ENCODE measurements at regions not wholly inside any gene's neighbourhood (a gene's known extent, or its start where the extent isn't known, plus 50 kb on each side); places are given as distances from the start of the nearest gene placed in this dataset.
"Not testable (repeated sequence)": the region's sequence is repeated elsewhere in the genome, so short reads cannot be mapped to it uniquely, and the experiment has no call there.

DNA sequence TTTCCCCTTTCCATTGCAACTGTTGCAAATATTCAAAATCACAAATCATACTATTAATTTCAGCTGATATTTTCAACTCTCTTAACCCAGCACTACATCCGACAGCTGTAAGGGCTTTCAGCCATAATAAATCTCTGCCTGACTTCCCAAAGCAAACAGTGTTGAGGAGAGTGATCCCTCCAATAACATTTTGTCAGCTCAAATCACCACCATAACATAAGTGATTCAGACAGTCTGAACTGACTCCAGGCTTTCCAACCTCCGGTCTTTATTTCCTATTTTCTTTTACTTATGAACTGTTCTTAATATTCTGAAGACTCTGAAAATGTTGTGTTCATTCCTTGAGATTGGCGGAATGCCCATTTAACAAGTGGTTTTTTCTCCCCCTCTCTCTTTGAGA lies 1085.9 kb downstream of the GATA3 start:
- no peak for DNase-seq (ENCODE audit: low spot score)

DNA sequence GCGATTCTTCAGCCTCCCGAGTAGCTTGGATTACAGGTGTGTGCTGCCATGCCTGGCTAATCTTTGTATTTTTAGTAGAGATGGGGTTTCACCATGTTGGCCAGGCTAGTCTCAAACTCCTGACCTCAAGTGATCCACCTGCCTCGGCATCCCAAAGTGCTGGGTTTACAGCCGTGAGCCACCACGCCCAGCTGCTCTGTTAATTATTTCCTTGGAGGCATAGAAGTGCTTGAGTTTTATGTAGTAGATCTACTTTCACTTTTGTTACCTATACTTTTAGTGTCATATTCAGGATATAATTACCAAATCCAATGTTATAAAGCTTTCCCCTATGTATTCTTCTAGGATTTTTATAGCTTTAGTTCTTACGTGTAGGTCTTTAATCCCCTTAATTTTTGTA lies 1093.0 kb downstream of the GATA3 start:
- no peak for DNase-seq (ENCODE audit: low spot score)

DNA sequence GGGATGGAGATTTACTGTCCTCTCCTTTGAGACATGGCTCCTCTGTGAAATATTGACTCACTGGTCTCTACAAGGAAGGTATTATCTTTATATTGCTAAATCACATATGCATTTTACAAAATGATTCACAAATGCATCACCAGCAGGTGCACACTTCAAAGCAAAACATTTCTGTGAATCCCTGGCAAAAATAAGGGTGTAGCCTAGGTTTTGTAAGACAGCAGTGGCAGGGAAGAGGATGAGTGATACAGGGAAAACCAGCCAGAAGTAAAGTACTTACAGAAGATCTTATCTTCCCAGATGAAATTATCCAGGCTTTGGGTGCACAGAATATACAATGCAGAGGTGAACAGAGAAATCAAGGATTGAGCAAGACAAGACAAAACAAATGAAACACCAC lies 1094.6 kb downstream of the GATA3 start:
- DNase-seq (ENCODE audit: low spot score), result no peak

DNA sequence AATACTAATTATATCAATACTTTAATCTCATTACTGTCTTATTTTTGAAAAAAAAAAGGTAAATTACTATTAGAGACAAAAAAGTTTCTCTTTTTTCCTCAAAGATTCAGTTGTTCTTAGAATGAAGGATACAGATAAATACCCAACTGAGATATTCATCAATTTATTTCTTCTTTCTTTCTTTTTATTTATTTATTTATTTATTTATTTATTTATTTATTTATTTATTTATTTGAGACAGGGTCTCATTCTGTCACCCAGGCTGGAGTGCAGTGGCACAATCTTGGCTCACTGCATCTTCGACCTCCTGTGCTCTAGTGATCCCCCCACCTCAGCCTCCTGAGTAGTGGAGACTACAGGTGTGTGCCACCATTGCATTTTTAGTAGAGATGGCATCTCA lies 1098.6 kb downstream of the GATA3 start:
- not testable (repeated sequence) for DNase-seq (ENCODE audit: low spot score)

DNA sequence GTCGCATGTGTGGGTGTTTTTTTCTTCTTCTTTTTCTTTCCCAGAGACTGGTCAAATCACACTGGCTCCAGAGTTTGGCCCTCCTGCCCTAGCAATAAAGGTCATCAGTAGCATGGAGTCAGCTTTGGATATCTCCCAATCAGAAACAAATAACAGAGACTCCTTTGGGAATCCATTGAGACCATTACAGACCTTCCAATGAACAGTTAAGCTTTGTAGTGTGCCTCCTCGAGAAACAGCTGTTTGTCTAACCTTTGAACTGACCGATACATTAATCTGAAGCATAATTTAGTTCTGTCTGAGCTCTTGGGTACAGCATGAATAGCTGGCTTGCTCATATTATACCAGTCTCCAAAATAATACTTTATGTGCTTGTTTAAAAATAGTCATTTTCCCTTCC lies 1103.2 kb downstream of the GATA3 start:
- DNase-seq (ENCODE audit: low spot score), result no peak

DNA sequence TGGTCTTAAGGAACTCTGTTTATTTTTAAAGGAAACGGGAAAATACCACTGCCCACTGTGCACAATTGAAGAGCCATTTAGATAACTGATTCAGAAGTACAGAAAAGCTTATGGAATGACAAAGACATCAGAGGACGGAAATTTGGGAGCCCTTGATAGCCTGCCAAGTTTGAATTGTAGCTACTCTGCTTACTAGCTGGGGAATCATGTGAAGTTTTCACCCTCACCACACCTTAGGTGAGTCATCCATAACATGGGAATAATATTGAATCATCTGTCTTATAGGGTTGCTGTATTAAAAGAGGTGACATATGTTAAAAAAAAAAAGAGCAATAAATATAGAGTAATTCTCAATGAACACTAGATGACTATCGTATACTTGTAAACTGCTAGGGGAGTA lies 1104.2 kb downstream of the GATA3 start:
- no peak for DNase-seq (ENCODE audit: low spot score)

DNA sequence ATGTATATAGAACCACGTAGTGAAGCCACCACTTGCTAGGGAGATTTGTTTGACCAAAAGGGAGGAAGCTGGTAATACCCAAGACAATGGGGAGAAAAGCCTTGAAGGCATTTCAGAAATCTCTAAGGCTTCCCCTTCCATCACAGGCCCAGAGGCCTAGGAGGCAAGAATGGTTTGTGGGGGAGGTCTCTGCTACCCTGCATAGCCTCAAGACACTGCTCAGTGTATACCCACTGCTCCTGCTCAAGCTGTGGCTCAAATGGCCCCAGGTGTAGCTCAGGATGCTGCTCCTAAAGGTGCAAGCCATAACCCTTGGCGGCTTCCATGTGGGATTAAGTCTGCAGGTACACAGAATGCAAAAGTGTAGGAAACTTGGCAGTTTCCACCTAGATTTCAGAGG lies 1105.8 kb downstream of the GATA3 start:
- DNase-seq (ENCODE audit: low spot score), result no peak

DNA sequence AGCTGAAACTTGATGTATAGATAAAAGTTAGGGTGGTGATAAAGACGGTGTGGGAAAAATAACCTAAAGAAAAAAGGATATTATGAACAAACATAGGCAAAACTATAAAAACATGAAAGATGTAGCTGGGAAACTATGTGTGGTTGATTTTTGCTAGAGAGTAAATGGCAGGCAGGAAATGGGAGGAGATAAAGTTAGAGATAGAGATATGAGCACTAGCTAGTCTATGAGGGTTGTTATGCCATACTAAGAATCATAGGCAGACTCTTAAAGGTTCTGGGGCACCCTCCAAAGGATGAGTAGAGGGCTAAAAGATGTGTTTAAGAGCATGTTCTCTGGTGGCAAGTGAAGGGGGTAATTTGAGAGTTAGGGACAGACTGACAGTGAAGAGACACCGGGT lies 1109.2 kb downstream of the GATA3 start:
- DNase-seq (ENCODE audit: low spot score), result no peak

DNA sequence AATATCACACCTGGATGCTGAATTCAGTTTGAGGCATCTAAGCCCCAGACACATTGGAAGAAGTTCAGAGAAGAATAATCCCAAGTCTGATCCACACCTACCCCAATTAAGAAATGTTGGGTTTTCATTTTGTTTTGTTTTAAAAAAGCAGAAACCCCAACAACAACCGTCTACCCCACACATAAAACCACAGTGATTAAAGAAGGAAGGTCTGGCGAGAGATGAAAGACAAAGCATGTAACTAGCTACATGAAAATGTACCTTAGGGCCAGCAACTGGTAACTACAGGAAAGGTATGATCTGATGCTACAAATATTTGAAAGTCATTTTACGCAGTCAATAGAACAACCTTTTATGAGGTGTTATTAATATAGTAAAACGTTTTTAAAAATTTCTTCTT lies 1112.3 kb downstream of the GATA3 start:
- no peak for DNase-seq (ENCODE audit: low spot score)

DNA sequence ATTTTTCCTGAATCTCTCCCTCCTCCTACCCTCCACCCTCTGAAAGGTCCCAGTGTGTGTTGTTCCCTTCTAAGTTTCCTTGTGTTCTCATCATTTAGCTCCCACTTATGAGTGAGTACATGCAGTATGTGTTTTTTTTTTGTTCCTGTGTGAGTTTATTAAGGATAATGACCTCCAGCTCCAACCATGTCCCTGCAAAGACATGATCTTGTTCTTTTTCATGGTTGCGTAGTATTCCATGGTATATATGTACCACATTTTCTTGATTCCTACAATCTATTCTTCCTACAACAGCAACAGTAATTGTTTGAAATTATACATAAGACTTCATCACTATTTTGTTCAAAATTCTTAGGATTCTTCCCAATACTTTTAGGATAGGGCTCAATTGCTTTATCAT lies 1117.8 kb downstream of the GATA3 start:
- no peak for DNase-seq (ENCODE audit: low spot score)

DNA sequence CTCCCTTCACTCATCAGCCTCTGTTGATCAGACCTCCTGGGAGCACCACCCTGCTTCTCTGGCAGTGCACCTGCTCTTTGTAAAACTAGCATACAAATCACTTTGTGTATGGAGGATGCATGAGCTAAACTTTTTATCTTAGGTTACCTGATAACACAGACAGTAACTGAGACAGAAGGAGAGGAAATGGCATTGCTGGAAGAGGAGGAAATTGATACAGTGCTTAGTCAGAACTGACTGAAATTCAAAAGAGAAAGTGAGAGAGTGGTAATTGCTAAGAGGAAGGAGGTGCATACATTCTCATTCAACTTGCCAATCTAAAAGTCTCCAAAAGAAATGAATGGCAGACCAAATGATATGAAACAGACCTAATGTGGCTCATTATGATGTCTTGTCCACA lies 1120.7 kb downstream of the GATA3 start:
- DNase-seq (ENCODE audit: low spot score), result no peak

DNA sequence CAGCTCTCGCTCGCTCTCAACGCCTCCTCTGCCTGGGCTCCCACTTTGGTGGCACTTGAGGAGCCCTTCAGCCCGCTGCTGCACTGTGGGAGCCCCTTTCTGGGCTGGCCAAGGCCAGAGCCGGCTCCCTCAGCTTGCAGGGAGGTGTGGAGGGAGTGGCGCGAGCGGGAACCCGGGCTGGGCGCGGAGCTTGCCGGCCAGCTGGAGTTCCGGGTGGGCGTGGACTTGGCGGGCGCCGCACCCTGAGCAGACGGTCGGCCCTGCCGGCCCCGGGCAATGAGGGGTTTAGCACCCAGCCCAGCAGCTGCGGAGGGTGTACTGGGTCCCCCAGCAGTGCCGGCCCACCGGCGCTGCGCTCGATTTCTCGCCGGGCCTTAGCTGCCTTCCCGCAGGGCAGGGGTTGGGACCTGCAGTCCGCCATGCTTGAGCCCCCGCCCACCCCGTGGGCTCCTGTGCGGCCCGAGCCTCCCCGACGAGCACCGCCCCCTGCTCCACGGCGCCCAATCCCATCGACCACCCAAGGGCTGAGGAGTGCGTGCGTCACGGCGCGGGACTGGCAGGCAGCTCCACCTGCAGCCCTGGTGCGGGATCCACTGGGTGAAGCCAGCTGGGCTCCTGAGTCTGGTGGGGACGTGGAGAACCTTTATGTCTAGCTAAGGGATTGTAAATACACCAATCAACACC lies 1128.9 kb downstream of the GATA3 start:
- not testable (repeated sequence) for DNase-seq (ENCODE audit: low spot score)

DNA sequence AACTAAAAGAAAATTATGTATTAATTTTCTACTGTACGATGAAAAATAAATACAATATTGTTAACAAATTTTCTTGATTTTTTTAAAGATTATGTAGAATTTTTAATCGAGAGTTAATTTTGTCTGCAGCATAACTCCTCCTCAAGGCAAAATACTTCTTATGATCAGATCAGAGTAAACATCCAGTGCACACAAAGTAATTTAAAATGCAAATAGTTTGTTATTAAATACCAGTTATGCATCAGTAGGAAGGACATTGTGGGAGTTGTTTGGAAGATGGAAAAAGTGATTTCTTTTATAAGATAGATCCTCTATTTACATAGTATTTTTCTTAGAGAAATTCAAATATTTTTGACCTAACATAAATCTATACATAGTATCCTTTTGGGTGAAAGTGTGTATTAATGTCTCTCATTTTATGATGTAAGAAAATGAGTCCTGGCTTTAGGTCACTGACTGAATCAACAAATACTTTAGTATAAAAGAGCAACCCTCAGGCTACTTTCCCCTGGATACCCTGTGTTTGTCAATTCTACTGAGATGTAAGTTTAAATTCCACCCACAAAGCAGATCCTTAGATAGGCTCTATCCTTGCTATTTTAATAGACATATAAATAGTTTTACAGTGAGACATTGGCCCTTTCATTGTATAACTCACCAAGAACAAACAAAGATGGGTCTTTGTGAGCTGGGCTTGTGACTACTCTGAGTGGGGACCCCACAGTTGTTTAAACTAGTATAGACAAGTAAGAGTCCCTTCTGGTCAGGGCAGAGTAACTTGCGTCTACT lies 1133.7 kb downstream of the GATA3 start:
- DNase-seq (ENCODE audit: low spot score), result no peak

DNA sequence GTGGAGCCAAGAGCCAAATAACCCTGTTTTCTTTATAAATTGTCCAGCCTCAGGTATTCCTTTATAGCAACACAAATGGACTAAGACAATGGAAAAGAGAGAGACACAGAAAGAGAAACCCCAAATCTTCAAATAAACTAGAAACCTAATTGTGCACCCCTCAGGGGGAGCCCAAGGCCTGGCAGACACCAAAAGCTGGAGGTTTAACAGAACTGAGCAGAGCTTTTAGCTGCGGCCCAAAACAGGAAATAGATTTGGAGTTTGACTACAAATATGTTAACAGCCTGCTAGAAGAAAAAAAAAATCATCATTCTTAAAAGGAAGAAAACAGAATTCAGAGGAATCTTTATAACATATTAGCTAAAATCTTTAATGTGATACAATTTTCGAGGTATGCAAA lies 1135.0 kb downstream of the GATA3 start:
- DNase-seq (ENCODE audit: low spot score), result no peak

DNA sequence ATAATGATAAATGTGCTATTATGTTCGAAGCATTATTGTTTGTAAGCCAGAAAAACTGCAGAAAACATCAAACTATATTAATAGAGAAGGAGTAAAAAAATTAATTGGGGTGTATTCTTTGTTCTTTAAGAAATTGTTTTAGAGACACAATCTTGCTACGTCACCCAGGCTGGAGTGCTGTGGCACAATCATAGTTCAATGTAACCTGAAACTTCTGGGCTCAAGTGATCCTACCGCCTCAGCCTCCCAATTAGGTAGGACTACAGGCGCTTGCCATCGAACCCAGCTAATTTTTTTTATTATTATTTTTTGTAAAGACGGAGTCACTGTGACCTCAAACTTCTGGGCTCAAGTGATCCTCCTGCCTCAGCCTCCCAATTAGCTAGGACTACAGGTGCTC lies 1138.6 kb downstream of the GATA3 start:
- DNase-seq (ENCODE audit: low spot score), result no peak

DNA sequence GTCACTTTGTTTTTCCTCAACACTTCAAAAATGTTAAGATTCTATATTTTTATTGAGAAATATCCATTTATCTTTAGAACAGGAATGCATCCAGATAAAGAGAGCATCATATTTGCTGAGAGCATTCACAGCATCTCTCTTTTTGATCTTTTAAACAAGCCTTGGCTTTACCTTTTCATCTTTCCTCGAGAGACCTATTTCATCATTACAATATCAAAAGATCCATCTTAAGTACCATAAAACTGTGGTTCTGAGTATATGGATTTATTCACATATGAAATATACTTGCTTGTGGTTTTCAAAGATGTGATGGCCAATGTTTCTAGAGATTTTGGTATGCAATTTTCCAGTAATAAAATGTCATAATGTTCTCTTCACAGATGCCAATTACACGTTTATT lies 1140.9 kb downstream of the GATA3 start:
- no peak for DNase-seq (ENCODE audit: low spot score)

DNA sequence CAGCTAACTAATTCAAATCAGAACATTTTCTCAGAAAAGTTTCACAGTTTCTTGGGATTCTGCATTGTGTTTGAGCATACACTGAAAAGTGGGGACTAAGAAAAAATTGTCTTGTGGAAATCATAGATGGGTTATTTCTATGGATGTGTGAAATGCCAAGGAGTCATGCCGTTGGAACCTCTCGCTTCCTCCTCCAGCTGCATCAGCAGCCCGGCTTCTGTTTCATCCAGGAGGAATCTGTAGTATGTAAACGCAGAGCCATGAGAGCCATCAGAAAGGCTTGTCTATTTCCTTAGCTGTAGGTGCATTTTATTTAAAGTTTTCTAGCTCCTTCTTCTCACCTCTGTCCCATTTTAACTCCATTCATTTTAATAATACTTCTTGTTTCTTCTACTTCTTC lies 1144.1 kb downstream of the GATA3 start:
- no peak for DNase-seq (ENCODE audit: low spot score)

DNA sequence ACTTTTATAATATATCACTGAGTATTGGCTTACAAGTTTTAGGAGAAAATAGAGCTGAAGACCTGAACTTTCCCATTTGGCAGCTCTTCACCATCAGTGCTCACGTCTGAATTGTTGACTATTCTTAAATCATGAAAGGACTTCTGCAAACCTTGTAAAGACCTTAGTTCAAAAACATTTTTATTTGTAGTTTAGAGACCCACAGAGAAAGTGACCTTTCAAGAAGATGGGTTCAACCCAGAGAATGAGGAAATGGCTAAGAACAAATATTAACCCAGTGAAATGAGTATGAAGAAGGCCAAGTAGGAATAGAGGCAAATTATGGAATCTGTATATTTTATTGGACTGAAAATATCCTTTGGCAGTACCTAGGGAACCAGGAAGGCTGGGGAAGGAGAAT lies 1151.1 kb downstream of the GATA3 start:
- DNase-seq (ENCODE audit: low spot score), result no peak

DNA sequence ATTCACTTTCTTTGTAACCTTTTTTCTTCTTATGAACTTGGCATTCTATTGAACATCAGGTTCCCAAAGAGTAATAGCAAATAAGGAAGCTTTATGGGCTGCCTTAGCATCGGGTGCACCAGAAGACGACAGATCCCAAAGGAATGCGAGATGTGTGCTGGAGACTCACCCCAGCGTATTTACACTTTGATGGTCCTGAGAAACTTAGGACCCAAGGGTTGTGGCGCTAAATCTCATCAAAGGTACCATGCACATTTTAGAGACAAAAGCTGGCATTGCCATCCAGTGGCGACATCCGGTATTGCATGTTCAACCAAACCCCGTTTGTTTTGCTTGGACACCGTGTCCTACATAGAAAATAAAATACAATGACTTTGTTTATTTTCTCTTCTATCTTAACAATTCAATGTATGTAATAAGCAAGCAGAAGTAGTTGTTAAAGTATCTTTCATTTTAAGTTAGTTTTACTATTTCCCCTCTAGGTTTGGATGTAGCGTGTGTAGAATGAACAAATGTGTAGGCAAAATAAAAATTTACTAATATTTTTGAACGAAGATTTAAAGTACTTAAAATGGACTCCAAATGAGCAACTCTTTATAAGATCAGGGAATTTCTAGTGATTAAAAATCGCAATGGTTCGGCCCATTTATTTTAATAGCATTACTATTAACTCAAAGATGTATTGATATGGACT lies 1154.8 kb downstream of the GATA3 start:
- peak; percentile 52 for DNase-seq (ENCODE audit: low spot score)

DNA sequence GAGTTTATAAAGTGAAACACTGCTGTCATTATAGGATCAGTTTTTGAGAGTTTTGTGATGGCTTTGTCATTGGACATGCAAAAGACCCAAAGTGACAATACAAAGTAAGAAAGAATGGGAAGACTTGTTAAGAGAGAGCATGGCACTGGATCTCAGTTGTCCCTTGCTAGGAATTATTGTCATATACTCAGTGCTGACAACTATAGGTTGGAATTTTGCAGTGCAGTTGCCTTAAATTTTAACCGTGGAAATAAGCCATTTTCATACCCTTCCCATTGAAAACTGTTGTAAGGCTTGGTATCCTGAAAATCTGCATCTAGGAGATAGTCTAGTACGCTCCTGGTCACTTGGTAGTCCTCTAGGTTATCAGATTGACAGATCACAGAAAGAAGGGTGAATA lies 1156.7 kb downstream of the GATA3 start:
- DNase-seq (ENCODE audit: low spot score), result no peak

DNA sequence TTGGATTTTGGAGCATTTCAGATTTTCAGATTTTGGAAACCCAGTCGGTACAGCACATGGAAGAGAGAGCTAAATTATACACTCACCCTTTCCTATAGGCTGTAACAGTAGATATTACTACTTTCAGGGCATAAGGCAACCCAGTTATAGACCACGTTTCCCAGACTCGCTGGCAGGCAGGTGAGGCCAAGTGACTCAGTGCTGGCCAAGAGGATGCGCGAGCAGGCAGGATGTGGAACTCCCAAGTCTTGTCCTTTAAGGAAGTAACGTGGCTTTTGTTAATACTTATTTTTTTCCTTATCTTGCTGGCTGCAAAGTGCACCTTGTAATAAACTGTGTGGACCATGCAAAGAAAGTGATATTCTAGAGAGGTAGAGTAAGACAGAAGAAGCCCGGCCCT lies 1160.1 kb downstream of the GATA3 start:
- no peak for DNase-seq (ENCODE audit: low spot score)

DNA sequence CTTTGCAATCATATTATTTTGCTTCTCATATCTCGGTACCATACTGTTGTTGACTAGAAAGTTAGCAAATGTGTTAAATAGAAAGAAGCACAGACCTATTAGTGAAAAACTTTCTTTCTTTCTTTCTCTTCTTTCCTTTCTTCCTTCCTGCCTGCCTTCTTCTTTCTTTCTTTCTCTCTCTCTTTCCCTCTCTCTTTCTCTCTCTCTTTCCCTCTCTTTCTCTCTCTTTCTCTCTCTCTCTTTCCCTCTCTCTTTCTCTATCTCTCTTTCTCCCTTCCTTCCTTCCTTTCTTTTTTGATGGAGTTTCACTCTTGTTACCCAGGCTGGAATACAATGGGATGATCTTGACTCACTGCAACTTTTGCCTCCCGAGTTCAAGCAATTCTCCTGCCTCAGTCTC lies 1160.6 kb downstream of the GATA3 start:
- no peak for DNase-seq (ENCODE audit: low spot score)

DNA sequence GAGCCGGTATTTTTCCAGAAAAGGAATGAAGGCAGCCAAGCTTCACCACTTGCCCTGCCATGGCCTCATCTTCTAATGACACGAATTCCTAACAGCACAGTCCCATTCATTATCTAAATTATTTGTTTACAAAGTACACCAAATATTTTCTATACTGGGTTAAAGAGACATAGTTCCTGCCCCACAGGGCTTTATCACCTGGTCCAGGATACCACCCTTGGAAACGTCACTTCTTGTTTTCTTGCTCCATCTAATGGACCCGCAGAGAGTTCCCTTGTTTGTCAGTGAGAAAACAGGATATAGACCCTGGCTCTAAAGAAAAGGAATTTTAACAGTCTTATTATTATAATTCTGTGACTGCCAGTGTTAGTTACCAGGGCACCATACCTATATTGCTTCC lies 1165.4 kb downstream of the GATA3 start:
- DNase-seq (ENCODE audit: low spot score), result no peak

Measured in D341Med (cell line).